ENCODE measurements at regions not wholly inside any gene's neighbourhood (a gene's known extent, or its start where the extent isn't known, plus 50 kb on each side); places are given as distances from the start of the nearest gene placed in this dataset.

- TF ChIP-seq CTCF (IDR thresholded peaks at IDR 0.05) = no peak
- no peak for TF ChIP-seq POLR2A (IDR thresholded peaks at IDR 0.05)
Observed at GRCh38 chr4:180784940-180785339, 1458.3 kb upstream of the TENM3 start.
